Psoas muscle (tissue), 7 donors: ENCODE measurements at regions not wholly inside any gene's neighbourhood (a gene's known extent, or its start where the extent isn't known, plus 50 kb on each side); places are given as distances from the start of the nearest gene placed in this dataset.

Source experiments
- ATAC-seq, 4 donors: fragments of 200-7000 bp; cut with Tn5 transposase; one replicate each; pipeline ENCODE4 v1.9.1; 2020; ENCODE audit warnings: moderate library complexity in 3 of 4, mild to moderate bottlenecking in 2 of 4
- DNase-seq, 2 donors: peaks; one replicate each; pipeline ENCODE4 v3.0.0-alpha.2; 2020
- H3K27ac ChIP-seq: fragments of 200-600 bp; one replicate; pipeline ENCODE4 v1.8.0; 2022
- H3K27me3 ChIP-seq, 3 donors: fragments of 200-600 bp in 1 of 3; one replicate each; pipeline versions ENCODE4 v1.6.1 to v1.8.0; 2013 to 2022; ENCODE audit warnings: low read length in 2 of 3, mild to moderate bottlenecking in 2 of 3, moderate library complexity in 1 of 3; ENCODE audit not compliant: insufficient read depth in 3 of 3
- H3K36me3 ChIP-seq, 2 donors: fragments of 200-600 bp in 1 of 2; one replicate each; pipeline versions ENCODE4 v1.6.1 to v1.8.0; 2013 to 2022; ENCODE audit warnings: low read depth in 1 of 2, mild to moderate bottlenecking in 1 of 2, moderate library complexity in 1 of 2; ENCODE audit not compliant: insufficient read depth in 1 of 2
- H3K4me1 ChIP-seq: fragments of 200-600 bp; one replicate; pipeline ENCODE4 v1.8.0; 2022
- H3K4me3 ChIP-seq: fragments of 200-600 bp; one replicate; pipeline ENCODE4 v1.8.0; 2022; ENCODE audit warnings: mild to moderate bottlenecking
- H3K9me3 ChIP-seq: fragments of 200-600 bp; one replicate; pipeline ENCODE4 v1.8.0; 2022
- WGBS, 3 donors: extraction: QIAGEN DNeasy Blood & Tissue Kit; methylation state at CpG; one replicate each; pipeline versions ENCODE4 v1.1.6 to v1.1.7; 2013; 5-methylcytosine and 5-hydroxymethylcytosine counted together
- intact Hi-C, 2 donors: fragments of 100-400 bp; cut with DNase I; formaldehyde crosslinking; loops; one replicate each; pipeline versions ENCODE4 v1.11.0 to v1.14.2; 2022
- TF ChIP-seq, protein P1 (sequence below): fragments of 200-600 bp; IDR thresholded peaks from one replicate; pipeline ENCODE4 v1.8.0; 2022; ENCODE audit warnings: antibody characterized with exemption
- donor health status: healthy with polysubstance abuse.
- donor health status: DM: no; HTN: no; CAD: no; lungs with moderate emphysema.
- donor health status: Bipolar disorder and iron deficiency.
- donor health status: healthy.
- donor health status: DM: yes; HTN: yes; CAD: no.
- donor health status: DM: no; HTN: no; CAD: no.
- donor health status: DM: yes; HTN: yes; CAD: no.

DNA sequence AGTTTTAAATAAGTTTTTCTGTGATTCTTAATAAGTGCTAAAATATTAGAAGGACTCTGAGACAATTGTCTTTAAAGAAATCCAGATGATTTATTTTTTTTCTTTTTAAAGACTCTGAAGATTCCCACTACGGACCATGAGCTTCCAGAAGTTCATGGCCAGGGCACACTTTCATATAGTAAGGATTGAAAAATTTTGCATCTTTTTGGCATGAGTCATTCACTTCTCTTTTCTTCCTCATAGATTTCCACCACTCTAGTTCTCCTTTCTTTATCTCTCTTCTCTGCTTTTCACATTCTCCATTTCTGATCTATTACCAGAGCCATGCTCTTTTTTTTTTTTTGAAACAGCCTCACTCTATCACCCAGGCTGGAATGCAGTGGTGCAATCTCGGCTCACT, 385.8 kb downstream of the FLRT2 start:
- H3K4me3 ChIP-seq = no peak overlapping the region
- ATAC-seq (no peak), DNase-seq (no peak)
- H3K27me3 ChIP-seq = no peaks in the 10 kb centered on the region
- H3K36me3 ChIP-seq = no peaks in the 10 kb centered on the region
- no peaks in the 10 kb centered on the region for H3K4me1 ChIP-seq
- intact Hi-C loops = no loop called here
- H3K9me3 ChIP-seq = no peaks in the 10 kb centered on the region
- TF ChIP-seq, protein P1, sequence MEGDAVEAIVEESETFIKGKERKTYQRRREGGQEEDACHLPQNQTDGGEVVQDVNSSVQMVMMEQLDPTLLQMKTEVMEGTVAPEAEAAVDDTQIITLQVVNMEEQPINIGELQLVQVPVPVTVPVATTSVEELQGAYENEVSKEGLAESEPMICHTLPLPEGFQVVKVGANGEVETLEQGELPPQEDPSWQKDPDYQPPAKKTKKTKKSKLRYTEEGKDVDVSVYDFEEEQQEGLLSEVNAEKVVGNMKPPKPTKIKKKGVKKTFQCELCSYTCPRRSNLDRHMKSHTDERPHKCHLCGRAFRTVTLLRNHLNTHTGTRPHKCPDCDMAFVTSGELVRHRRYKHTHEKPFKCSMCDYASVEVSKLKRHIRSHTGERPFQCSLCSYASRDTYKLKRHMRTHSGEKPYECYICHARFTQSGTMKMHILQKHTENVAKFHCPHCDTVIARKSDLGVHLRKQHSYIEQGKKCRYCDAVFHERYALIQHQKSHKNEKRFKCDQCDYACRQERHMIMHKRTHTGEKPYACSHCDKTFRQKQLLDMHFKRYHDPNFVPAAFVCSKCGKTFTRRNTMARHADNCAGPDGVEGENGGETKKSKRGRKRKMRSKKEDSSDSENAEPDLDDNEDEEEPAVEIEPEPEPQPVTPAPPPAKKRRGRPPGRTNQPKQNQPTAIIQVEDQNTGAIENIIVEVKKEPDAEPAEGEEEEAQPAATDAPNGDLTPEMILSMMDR = no peak
- 78 to 90% (median 79%) methylated on average over 2 of the region's 2 CpGs for WGBS, 3 donors
- no peak overlapping the region for H3K27ac ChIP-seq

DNA sequence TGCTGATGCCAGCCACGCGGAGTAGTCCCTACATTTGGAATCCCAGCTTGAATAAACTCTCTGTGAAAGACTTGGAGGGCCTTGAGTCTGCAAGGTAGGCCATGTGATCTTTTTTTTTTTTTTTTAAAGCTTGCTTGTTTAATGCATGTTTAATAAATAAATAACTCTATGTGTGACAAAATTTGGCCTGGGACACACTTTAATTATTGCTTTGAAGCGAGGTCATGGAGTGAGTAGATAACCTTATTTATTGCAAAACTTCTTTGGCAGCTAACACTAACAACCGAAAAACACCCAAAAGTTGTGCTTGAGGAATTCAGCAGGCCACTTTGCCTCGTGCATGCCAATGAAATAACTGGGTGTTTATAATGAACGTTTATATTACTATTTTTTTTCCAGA, 382.2 kb downstream of the FLRT2 start:
- no peaks in the 10 kb centered on the region for H3K9me3 ChIP-seq
- no peaks in the 10 kb centered on the region for H3K36me3 ChIP-seq
- TF ChIP-seq, protein P1 = no peak
- no peaks in the 10 kb centered on the region for H3K4me1 ChIP-seq
- H3K27me3 ChIP-seq = no peaks in the 10 kb centered on the region
- DNase-seq (no peak), ATAC-seq (no peak)
- intact Hi-C loops = no loop called here
- H3K27ac ChIP-seq = no peak overlapping the region
- H3K4me3 ChIP-seq = no peak overlapping the region
- 79 to 81% (median 80%) methylated on average over 6 of the region's 6 CpGs for WGBS, 3 donors

DNA sequence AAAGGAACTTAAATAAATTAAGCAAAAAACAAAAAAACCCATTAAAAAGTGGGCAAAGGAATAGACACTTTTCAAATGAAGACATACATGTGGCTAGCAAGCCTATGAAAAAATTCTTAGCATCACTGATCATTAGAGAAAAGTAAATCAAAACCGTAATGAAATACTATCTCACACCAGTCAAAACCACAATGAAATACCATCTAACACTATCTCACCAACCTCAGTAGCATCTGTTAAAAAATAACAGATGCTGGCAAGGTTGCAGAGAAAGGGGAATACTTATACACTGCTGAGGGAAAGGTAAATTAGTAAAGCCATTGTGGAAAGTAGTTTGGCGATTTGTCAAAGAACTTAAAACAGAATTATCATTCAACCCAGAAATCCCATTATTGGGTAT, 381.1 kb downstream of the FLRT2 start:
- no peak for ATAC-seq
- WGBS, 3 donors = 86 to 95% (median 88%) methylated on average over 2 of the region's 2 CpGs
- Histone ChIP-seq H3K36me3 (no peaks in the 10 kb centered on the region), H3K27ac (no peak overlapping the region), H3K27me3 (no peaks in the 10 kb centered on the region), H3K4me3 (no peak overlapping the region), H3K9me3 (no peaks in the 10 kb centered on the region), H3K4me1 (no peaks in the 10 kb centered on the region)
- no peak for DNase-seq
- intact Hi-C loops = no loop called here
- TF ChIP-seq, protein P1 = no peak

DNA sequence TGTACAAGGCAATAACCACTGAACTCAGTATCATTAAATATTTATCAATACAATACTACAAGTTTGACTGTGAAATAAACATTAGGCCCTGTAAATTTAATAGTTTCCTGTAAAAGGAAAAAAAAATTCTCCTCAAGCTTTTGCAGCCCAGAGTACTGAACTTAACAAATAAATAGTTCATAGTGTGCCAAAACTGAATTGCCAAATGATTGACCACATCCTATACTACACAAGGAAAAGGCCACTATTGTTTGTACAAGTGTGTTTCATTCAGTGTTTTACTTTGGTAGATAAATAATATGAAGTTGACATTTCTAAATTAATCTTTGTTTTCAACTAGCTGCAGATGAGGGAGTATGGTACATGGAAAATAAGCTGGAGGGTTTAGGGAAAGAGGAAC, 379.6 kb downstream of the FLRT2 start:
- no peak for ATAC-seq
- no peak overlapping the region for H3K4me3 ChIP-seq
- no peak overlapping the region for H3K27ac ChIP-seq
- intact Hi-C loops = no loop called here
- DNase-seq = no peak
- H3K4me1 ChIP-seq = no peaks in the 10 kb centered on the region
- TF ChIP-seq, protein P1 = no peak
- no peaks in the 10 kb centered on the region for H3K9me3 ChIP-seq
- no peaks in the 10 kb centered on the region for H3K27me3 ChIP-seq
- H3K36me3 ChIP-seq = no peaks in the 10 kb centered on the region

DNA sequence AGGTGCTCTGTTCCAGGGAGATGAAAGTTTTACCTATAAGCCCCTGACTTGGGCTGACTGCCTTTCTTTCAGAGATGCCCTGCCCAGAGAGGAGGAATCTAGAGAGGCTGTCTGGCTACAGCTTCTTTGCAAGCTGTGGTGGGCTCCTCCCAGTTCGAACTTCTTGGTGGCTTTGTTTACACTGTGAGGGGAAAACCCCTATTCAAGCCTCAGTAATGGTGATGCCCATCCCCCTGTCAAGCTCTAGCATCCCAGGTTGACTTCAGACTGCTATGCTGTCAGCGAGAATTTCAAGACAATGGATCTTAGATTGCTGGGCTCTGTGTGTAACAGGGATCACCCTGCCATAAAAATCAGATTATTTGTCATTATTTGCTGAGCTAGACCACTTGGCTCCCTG, 377.6 kb downstream of the FLRT2 start:
- no peak for ATAC-seq
- no peak for DNase-seq
- Histone ChIP-seq H3K27me3 (no peaks in the 10 kb centered on the region), H3K4me1 (no peaks in the 10 kb centered on the region), H3K9me3 (no peaks in the 10 kb centered on the region), H3K36me3 (no peaks in the 10 kb centered on the region), H3K27ac (no peak overlapping the region), H3K4me3 (no peak overlapping the region)
- whole genome bisulfite sequencing, 3 donors = 54 to 63% (median 61%) methylated on average over 2 of the region's 2 CpGs
- intact Hi-C loops = no loop called here
- TF ChIP-seq, protein P1 = no peak
